NT2/D1 (cell line): ENCODE measurements at regions not wholly inside any gene's neighbourhood (a gene's known extent, or its start where the extent isn't known, plus 50 kb on each side); places are given as distances from the start of the nearest gene placed in this dataset.

Experiments
- DNase-seq: peaks from one replicate; pipeline ENCODE4 v3.0.0-alpha.2; 2011; ENCODE audit warnings: low read depth, low spot score
- H3K27me3 ChIP-seq: 2 replicates; pipeline ENCODE4 v1.6.0; 2011; ENCODE audit warnings: mild to moderate bottlenecking; ENCODE audit not compliant: insufficient read length, insufficient read depth
- H3K36me3 ChIP-seq: 2 replicates; pipeline ENCODE4 v1.6.1; 2011; ENCODE audit warnings: mild to moderate bottlenecking, low read length, mixed read lengths; ENCODE audit not compliant: insufficient read depth, insufficient read length
- H3K4me1 ChIP-seq: 2 replicates; pipeline ENCODE4 v1.5.1; 2011; ENCODE audit not compliant: insufficient read depth, insufficient read length
- H3K4me3 ChIP-seq: 2 replicates; pipeline ENCODE4 v1.5.1; 2011; ENCODE audit warnings: low read depth; ENCODE audit not compliant: insufficient read length
- H3K9ac ChIP-seq: 2 replicates; pipeline ENCODE4 v1.6.0; 2011; ENCODE audit warnings: low read depth; ENCODE audit not compliant: insufficient read length
- H3K9me3 ChIP-seq: 2 replicates; pipeline ENCODE4 v1.5.1; 2011; ENCODE audit warnings: mild to moderate bottlenecking, low read length; ENCODE audit not compliant: insufficient read depth
- SUZ12 ChIP-seq: IDR thresholded peaks from 2 replicates; pipeline ENCODE4 v1.6.1; 2011; ENCODE audit not compliant: insufficient read length, insufficient read depth; ENCODE audit errors: extremely low read depth
- YY1 ChIP-seq: IDR thresholded peaks from 2 replicates; pipeline ENCODE4 v1.6.1; 2011; ENCODE audit not compliant: insufficient read length, insufficient read depth
- ZNF274 ChIP-seq: IDR thresholded peaks from 2 replicates; pipeline ENCODE4 v1.6.1; 2011; ENCODE audit warnings: mild to moderate bottlenecking, low read depth, low read length

DNA sequence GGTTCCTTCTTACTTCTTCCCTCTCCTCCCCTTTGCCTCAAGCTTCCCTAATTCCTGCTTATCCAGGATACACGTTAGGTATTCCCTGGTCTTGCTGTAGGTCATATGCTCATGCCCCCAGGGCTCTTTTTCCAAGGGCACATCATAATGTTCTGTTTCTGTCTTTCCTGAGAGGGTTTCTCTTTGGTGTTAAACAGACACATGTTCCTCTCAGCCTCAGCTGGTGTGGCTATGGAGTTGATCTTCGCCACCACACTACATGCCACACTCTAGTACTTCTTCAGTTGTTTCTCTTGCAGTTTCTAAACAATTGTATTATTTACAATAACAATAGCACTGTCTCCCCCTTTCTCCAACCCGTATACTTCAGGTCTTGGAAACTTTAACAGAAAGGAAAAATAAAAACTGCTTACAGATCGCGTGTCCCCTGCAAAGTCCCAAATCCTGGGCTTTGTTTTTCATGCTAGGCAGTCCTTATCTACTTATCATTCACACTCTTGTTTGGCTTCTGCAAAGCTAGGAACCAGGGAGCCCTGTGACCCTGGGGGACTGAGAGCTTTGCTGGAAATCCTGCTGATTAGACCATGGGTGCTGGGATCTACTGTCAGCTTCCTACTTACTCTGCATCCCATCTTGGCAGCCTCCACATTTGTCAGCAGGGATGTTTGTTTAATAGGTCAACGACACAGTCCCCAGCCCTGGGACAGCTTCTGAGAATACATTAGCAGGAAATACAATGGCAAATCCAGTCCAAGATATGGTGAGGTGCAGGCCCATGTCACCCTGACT is 193.9 kb upstream of the BMPER start:
- Histone ChIP-seq H3K4me1 (peaks cover 3% of the 10 kb centered on the region), H3K4me3 (no peak overlapping the region)
- DNase-seq, result no peak

GRCh38 chr7:33712020-33712414 is 193.3 kb upstream of the BMPER start:
- no peaks in the 10 kb centered on the region for H3K9me3 ChIP-seq
- H3K4me1 ChIP-seq, result peaks cover 3% of the 10 kb centered on the region
- TF ChIP-seq ZNF274 (no peak), SUZ12 (no peak), YY1 (no peak)
- H3K36me3 ChIP-seq, result no peaks in the 10 kb centered on the region
- DNase-seq, result no peak
- no peak overlapping the region for H3K9ac ChIP-seq
- H3K4me3 ChIP-seq, result no peak overlapping the region
- H3K27me3 ChIP-seq, result peaks cover 16% of the 10 kb centered on the region

More for the DNA sequence above, 193.9 kb upstream of the BMPER start:
- H3K9me3 ChIP-seq, result no peaks in the 10 kb centered on the region
- H3K36me3 ChIP-seq, result no peaks in the 10 kb centered on the region
- H3K27me3 ChIP-seq, result peaks cover 18% of the 10 kb centered on the region
- no peak overlapping the region for H3K9ac ChIP-seq
- TF ChIP-seq ZNF274 (no peak), YY1 (no peak), SUZ12 (no peak)

DNA sequence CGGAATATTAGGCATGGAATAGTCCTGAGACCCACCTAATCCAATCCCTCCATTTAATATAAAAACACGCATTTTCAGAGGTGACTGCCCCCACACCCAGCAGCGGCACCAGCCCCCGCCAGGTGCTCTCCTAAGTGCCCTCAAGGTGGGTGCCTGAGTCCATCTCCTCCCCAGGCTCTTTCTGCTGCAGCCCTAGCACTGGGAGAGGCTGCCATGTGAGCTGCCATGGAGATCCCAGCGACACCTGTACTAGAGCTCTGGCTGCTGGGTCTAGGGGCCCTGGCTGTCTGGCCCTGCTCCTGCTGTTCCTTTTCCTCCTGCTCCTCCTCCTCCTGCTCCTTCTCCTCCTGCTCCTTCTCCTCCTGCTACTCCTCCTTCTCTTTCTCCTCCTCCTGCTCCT is 191.1 kb upstream of the BMPER start:
- no peaks in the 10 kb centered on the region for H3K36me3 ChIP-seq

GRCh38 chr7:33716581-33717477 is 188.5 kb upstream of the BMPER start:
- peak; percentile 52 for DNase-seq
- Histone ChIP-seq H3K9ac (no peak overlapping the region), H3K9me3 (no peaks in the 10 kb centered on the region), H3K36me3 (no peaks in the 10 kb centered on the region), H3K4me3 (no peak overlapping the region), H3K27me3 (peaks cover 11% of the 10 kb centered on the region), H3K4me1 (no peaks in the 10 kb centered on the region)
- no peak for TF ChIP-seq SUZ12

More for the DNA sequence above, 191.1 kb upstream of the BMPER start:
- Histone ChIP-seq H3K9ac (no peak overlapping the region), H3K27me3 (peaks cover 11% of the 10 kb centered on the region), H3K9me3 (no peaks in the 10 kb centered on the region), H3K4me3 (no peak overlapping the region), H3K4me1 (peaks cover 3% of the 10 kb centered on the region)
- no peak for TF ChIP-seq YY1
- TF ChIP-seq SUZ12, result no peak
- TF ChIP-seq ZNF274, result no peak
- DNase-seq, result no peak

DNA sequence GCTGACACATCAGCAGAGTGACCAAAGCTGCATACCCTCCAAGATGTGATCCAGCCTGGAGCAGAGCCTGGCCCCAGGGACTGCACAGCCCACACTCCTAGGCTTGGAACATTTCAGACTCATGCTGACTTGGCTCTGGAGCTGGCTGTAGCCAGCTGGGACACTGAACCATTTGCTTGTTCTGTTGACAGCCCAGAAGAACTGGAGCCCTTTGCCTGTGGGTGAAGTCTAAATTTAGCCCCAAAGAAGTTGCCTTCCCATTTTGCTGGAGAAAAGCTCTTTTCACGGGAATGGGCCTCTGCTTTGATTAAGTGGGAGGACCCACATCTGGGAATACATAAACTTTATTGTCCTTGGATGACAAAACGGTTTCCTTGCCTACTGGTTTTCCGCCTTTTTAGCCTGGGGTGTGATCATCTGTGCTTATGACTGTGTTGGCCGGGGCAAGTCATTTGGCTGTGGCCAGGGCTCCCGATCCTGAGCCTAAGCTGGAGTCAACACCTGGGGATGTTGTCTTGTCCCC is 186.2 kb upstream of the BMPER start:
- Histone ChIP-seq H3K9me3 (no peaks in the 10 kb centered on the region), H3K4me3 (no peak overlapping the region), H3K9ac (no peak overlapping the region), H3K36me3 (no peaks in the 10 kb centered on the region), H3K27me3 (peaks cover 10% of the 10 kb centered on the region), H3K4me1 (peaks cover 7% of the 10 kb centered on the region)
- no peak for TF ChIP-seq YY1
- no peak for TF ChIP-seq SUZ12
- DNase-seq, result no peak

DNA sequence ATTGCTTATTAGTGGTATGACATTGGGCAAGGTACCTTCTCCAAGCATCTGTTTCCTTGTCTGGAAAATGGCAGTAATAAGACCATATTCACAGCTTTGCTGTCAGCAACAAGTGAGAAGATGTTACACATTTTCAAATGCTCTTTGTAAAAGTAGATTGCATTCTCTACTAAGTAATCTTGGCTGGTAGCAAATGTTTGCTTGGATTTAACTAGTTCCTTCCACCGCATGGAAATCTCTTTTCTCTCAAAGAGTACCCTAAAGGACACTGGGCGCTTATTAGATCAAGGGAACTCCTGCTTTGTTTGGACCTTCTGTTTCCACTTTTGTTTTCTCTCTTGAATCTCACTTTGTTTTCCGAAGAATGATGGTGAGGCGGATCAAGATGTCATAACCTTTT is 185.2 kb upstream of the BMPER start:
- TF ChIP-seq YY1 (no peak), SUZ12 (no peak), ZNF274 (no peak)
- no peak overlapping the region for H3K4me3 ChIP-seq
- DNase-seq, result no peak
- H3K4me1 ChIP-seq, result peaks cover 7% of the 10 kb centered on the region
- no peaks in the 10 kb centered on the region for H3K9me3 ChIP-seq
- H3K27me3 ChIP-seq, result peaks cover under 1% of the 10 kb centered on the region
- H3K36me3 ChIP-seq, result no peaks in the 10 kb centered on the region
- no peak overlapping the region for H3K9ac ChIP-seq

DNA sequence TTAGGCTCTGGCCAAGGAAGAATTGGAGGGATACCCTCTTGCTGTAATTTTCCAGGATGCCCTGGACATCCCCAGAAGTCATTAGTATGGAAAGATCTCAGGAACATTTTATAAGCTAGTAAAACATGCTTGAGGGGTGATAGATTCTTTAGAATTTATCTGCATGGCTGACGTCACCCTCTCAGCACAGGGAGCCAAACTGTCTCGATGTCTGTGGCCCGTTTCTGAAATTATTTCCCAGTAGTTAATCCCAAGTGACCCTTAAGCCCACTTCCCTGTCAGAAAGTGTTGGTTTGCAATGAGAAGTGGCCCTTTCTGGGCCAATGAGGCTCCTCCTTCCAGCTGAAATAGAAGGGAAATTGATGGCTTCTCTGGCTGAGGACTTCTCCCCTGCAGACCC is 184.5 kb upstream of the BMPER start:
- no peak for TF ChIP-seq ZNF274
- no peak for TF ChIP-seq YY1
- TF ChIP-seq SUZ12, result no peak
- no peak for DNase-seq
- H3K36me3 ChIP-seq, result no peaks in the 10 kb centered on the region
- H3K4me3 ChIP-seq, result no peak overlapping the region
- H3K4me1 ChIP-seq, result peaks cover 7% of the 10 kb centered on the region
- no peaks in the 10 kb centered on the region for H3K27me3 ChIP-seq
- H3K9ac ChIP-seq, result no peak overlapping the region
- H3K9me3 ChIP-seq, result no peaks in the 10 kb centered on the region
